ENCODE measurements at regions not wholly inside any gene's neighbourhood (a gene's known extent, or its start where the extent isn't known, plus 50 kb on each side); places are given as distances from the start of the nearest gene placed in this dataset.

DNA sequence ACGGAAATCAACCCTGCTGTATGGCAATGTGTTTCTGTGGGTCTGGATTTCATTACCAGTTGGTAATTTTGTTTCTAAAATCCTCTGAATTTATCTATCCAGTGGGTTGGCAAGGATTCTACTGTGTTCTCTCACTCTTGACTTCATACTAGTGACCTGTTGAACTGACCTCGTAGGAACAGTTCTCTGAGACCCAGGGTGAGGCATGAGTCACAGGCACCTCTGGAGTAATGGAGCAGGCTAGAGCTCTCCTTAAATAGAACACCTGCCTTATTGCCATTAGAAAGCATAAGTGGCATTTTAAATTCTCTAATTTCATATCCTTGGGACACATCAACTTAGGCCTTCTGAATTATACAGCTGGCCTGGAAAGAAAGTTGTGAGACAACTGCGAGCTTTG lies 258.3 kb upstream of the NAV3 start:
- peak; percentile 12 for DNase-seq (ENCODE audit: low read depth)

DNA sequence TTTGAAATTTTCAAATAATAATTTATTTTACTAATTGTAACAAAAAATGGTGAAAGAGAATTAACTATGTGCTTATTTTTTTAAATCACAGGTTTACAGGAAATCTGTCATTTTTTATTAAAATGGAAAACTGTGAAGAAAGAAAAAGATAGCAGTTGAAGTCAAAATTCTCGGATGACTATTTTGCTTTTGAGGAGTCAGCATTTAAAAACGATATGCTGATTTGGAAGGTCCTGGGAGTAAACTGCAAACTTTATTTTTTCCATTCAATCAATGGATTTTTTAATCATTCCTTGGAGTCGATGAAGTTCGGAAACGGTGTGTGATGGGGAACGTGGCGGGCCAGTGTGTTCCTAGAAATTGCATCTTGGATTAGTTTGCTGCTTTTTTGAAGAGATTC lies 258.9 kb upstream of the NAV3 start:
- no peak for DNase-seq (ENCODE audit: low read depth)

DNA sequence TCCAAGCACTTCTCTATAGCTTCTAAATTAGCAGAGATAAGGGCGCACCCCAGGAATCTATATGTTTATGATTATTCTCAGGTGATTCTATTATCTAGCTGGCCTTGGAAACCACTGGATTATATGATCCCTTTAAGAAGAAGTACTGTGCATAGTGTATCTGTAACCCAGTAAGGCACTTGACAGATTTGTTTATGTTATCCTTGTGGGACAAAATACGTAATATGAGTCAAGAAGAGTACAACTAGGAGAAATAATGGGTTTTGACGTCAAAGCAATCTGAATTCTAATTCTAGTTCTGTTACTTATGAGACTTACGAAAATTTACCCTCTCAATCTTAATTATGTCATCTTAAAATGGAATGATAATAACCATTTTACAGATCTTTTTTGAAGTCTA lies 259.6 kb upstream of the NAV3 start:
- no peak for DNase-seq (ENCODE audit: low read depth)

DNA sequence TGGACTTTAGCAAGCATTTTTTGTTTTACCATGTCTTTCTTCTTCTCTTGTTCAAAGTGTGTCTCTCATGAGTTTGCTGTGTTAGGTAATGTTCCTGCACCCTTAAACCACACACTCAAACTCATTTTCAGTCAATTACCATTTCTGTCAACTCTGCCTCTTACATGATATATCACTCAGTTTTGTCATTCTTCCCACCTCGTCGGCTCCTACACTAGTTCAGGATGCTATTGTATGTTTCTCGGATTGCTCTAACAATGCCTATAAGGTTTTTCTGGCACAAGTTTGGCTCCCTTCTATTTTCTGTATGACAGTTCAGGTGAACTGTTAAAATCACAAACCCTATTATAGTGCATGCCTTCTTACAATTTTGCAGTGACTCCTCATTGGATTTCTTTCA lies 260.8 kb upstream of the NAV3 start:
- no peak for DNase-seq (ENCODE audit: low read depth)

DNA sequence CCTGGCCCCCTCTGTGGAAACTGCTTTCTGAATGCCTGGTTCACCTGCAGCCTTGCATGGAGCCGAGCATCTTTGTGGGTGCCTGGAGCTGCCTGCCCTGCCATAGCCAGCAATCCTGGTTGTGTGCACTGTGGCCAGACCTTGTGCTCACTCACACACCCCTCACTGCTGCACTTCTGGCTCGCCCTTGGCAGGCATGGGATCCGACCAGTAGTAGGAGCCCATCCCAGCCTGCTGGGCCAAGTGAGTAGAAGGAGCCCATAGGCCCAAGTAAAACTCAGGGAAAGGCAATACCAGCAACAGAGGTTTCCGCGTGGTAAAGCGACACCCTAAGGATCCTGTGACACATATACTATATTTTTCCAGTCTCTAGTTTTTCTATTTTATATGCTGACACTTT lies 270.0 kb upstream of the NAV3 start:
- no peak for DNase-seq (ENCODE audit: low read depth)

DNA sequence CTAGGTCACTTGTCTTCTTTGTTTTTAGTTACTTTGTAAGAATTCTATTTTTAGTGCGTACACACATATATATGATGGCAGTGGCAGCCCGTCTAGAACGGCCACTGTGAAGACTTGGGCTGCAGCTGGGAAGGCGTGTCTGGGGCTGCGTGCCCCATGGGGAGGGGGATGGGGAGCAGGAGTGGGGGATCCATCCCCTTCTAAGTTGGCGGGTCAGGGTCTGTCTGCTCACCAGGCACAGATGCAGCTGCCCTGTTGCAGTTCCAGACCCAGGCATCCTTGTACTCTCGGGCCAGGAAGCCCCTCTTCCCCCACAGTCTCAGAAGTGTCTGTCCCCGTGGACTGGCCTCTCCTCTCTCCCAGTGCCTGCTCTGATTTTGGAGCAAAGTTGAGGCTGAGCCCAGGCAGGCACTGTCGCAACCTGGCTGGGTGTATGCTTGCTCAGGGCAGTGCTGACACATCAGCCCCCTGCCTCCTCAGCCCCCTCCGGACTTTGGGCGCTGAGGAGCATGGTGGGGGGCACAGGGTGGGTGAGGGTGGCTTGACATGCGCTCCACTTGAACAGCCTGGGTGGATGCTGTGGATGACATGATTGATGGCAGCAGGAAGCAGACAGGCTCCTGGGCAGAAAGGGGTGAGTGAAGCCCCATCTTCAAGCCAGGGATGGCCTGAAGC lies 271.2 kb upstream of the NAV3 start:
- DNase-seq (ENCODE audit: low read depth), result no peak

DNA sequence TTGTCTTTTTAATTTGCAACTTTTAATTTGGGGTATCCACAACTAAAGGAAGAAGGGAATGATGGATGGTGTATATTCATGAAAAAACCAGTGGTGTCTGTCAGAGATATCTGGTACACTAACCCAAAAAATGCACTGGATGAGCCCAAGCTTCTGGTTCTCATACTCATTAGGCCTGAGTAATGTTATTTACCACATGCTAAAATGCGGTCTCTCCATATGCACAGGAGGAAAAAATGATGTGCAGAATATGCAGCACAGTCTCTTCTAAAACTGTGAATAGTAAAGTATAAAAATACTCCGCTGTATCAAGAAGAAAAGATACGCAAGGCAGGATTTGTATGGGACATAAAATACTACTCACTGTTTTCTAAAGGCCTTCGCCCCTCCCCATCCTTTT lies 275.6 kb upstream of the NAV3 start:
- no peak for DNase-seq (ENCODE audit: low read depth)

DNA sequence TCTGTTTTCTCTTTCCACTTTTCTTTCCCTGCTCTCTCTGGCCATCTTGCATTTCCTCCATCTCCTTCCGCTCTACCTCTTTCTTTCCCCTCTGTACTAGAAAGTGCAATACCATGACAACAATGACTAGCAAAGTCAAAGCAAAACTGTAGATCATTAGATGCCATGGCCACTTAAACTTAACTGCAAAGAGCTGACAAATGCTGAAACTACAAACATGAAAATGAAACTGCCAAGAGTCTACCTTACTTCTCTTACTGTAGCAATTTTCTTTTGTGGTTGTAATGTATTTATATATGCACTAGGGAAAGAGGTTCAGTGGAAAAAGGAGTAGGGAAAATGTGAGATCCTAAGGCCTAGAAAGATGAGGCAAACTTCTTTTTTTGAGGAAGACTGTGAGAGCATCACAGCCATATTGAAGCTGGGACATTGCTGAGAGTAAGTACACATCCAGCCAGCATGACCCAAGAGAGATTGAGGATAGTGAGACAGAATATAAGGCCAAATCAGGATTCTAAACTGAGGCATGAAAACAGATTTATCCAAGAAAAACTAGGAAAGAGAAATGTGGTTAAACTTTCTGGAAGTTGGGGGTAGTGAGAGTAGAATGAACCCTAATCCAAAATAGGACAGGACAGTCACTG lies 276.6 kb upstream of the NAV3 start:
- DNase-seq (ENCODE audit: low read depth), result no peak

DNA sequence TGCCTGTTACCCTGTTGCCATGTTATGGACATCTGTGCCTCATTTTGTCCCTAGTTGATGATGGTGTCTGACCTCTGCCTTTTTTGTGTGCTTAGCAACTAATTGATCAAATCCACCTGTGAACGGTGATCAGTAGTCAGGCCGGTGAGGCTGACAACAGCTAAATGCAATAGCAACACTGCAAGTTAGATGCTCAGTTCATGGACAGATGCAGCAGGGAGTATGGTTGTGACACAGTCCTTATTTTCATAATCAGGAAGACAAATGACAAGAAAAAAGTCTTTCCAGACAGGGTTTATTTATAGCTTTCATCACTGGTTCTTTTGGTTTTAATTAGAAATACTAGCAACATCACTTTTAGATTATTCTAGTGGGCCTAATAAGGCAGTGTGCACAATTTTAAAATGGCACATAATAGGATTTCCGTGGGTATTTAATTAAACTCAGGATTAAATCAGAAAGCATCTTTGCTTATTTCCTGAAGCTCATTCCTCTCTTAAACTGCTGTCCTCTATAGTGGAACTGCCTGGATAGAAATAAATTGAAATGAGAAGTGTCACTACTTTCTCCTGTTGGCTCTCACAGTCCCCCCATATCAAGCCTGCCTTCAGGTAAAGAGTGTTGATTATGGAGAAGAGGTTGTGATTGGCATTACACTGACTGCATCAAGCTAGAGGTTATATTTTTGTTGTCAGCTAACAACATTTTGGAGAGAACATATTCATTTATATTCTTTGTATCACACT lies 281.1 kb upstream of the NAV3 start:
- no peak for DNase-seq (ENCODE audit: low read depth)

DNA sequence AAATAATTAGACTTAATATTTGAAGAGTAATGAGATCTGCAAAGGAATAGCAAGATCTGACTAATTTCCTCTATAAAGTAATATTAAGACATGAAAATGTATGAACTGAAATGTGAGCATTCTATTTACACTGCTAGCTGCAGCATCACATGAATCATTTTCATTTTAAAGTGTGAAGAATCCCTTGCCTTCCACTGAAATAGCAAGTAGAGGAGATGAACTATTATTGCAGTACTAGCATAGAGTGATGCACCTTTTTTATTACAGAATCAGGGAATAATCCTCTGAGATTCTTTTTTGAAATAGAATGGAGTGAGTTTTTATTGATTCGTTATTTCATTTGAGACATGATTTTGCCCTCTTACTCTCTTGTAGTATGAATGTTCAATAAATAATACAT lies 281.9 kb upstream of the NAV3 start:
- no peak for DNase-seq (ENCODE audit: low read depth)

DNA sequence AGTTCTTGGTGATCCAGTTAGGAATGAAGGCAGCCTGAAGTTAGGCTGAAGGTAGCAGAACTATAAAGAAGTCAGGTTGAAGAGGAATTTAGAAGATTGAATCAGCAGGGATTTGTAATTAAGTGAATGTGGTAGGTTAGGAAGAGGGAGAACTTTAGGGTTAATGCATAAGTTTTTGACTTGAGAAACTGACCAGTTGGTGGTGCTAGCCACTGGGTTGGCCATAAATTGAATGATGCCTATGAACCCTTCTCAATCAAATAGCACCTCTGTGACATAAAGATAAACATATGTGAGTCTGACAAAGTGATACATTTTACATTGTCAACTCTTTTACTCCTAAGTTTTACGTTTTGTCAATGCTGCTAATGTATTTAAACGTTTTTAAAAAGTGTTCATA lies 290.6 kb upstream of the NAV3 start:
- no peak for DNase-seq (ENCODE audit: low read depth)

DNA sequence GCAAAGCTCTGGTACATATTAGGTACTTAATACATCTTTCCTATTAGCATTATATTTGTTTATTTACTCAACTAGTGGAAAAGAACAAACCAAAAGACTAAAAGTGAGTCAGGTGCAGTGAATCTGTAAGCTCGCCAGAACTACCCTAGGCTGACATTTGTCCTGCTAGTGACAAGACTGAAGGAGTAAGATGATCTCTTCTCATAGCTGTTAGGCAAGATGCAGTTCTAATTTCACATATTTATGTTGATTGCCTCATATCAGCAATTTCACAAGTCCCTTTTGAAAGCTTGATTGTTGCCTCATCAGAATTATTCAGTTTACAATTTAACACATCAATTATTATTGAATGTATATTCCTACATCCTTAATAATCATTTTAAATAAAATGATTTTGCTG lies 293.0 kb upstream of the NAV3 start:
- no peak for DNase-seq (ENCODE audit: low read depth)

DNA sequence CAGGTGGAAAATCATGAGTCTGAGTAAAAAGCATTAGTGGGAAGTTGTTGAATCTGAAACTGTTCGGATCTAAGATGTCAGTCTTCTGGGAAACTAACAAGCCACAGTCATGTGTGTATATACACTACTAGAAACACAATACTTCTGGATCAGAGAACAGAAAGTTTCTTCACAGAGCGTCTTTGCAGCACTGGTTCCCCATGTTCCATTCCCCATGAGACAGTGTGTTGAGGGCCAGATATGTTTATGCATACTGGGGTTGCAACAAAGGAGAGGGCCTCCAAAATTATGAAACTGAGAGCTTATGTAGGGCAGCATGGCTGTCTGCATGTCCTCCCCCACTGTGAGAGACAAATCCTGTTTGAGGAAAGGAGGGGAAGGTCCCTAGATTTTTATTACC lies 295.0 kb upstream of the NAV3 start:
- DNase-seq (ENCODE audit: low read depth), result no peak

DNA sequence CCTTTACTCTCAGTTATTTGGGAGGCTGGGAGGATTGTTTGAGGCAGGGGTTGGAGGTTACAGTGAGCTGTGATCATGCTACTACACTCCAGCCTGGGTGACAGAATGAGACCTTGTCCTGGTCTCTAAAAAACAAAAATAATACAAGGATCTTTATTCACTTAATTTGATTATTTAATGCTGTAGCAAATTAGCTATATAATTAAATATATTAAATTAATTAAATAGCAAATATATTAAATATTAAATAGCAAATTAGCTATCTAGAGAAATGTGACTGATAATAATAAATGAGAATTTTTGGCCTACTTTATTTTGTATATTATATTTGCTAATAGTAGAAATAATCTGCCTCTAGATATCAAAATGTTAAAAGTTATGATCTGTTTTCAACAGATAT lies 298.8 kb upstream of the NAV3 start:
- DNase-seq (ENCODE audit: low read depth), result no peak

DNA sequence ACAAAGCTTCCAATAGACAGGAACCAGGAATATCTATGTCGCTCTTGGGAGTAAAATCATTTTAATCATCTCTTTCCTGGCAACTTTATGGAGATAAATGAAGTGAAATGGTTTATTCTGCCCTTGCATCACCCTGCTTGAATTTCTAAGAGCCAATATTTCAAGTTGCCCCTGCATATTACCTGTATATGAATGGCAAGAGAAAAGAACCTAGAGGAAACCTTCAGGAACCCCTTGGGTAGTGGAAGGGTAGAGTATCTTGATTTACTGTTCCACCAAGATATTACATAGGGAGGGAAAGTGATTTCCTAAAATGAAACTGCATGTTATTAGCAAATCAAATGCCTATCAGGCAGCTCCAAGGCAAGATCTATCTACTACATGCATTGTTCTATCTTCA lies 308.4 kb upstream of the NAV3 start:
- no peak for DNase-seq (ENCODE audit: low read depth)

DNA sequence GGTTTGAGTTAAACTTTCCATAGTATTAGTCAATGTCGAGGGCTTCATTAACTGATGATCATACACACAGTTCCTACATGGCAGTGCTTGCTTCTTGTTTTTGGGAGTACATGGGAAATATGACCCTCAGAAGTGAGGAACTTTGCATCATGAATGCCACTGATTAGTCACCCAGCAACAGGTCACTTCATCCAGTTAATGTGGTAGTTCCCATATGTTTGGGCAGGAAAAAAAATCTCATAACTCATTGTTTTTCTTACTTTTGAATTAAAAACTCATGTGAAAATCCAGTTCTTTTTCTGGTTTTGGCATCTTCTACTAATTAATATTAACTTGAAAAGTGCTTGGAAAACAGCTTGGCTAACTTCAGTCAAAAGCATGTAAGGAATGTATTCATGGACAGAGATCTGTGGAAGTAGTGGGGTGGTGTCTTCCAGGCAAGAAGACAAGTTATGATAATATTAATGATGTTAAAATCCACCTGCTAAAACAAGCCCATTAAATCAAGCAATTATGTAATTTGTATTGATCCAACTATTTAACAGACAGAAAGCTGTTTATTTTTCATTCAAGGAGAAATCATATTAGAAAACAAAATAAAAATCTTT lies 309.1 kb upstream of the NAV3 start:
- DNase-seq (ENCODE audit: low read depth), result no peak

DNA sequence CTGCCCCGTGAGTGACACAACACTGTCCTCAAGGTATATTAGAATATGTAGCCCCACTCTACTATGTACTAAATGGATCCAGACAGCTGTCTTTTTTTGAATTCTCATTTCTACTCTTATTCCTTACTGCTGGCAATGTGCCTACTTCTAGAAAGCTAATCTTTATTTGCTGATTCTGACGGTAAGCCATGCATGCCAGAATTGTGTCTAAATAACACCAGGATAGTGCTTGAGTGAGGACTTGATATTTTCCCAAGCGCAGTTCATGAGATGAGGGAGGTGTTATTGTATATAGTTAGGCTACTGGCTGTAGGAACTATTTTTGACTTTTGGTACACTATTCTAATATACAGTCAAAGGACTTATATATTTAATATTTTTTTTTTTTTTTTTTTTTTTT lies 316.2 kb upstream of the NAV3 start:
- no peak for DNase-seq (ENCODE audit: low read depth)

DNA sequence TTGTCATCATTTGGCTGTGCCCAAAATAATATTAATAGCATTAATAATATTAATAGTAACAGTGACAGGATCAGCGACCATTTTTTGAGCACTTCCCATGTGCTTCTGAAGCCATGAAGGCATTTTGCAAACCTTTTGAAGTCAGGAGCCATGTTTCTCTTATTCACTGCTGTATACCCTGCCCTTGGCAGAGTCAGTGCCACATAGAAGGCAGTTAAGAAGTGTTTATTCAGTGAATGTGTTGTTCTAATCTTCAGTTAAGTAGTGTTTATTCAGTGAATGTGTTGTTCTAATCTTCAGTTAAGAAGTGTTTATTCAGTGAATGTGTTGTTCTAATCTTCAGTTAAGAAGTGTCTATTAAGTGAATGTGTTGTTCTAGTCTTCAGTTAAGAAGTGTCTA lies 319.7 kb upstream of the NAV3 start:
- no peak for DNase-seq (ENCODE audit: low read depth)

DNA sequence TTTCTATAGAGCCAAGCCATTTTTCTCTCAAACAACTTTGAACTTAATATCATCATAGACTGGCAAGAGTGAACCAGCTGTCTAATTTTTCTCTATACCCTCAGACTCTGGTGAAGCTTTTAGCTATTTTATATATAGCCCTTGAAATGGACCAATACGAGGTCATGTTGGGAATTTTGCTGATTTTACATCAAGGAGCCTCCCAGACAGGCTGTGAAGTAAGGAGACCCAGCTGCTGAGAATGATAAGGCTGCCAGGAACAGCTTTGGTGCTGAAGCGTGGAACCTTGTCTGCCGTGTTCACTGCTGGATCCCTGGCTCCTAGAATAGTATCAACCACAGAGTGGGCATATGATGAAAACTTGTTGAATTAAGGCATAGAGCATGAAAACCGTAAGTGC lies 326.2 kb upstream of the NAV3 start:
- no peak for DNase-seq (ENCODE audit: low read depth)

DNA sequence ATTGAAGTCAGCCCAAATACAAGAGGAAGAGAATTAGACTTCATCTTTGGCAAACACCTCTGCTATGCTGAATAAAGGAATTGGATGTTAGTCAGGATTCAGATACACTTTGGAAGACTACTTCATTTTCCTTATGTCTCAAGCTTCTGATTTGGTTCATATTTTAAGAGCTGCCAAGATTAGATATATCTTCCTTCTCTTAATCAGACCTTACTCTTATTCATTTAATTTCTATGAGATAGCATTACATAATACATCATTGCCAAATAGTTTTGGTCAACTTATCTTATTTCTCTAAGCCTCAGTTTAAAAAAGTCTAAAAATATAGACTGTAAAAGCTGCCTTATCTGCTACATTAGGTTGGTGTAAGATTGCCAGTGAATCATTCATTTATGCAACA lies 330.6 kb upstream of the NAV3 start:
- no peak for DNase-seq (ENCODE audit: low read depth)

DNA sequence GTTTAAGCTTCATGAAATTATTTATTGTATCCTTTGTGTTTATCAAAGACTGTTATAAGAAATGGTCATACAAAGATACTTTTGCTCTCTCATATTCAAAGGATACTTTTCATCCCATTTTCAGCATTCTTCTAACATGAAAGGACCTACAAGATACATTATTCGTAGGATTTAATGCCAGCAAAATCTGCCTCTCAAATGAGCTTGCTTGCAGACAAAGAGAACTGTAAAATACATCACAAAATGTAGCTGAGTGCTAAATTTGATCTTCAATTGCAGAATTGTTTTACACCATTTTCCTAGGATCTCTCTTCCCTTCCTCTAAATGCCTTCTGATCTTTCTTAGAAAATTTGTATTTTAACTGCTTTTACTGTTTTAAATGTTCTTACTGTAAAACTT lies 333.0 kb upstream of the NAV3 start:
- no peak for DNase-seq (ENCODE audit: low read depth)

DNA sequence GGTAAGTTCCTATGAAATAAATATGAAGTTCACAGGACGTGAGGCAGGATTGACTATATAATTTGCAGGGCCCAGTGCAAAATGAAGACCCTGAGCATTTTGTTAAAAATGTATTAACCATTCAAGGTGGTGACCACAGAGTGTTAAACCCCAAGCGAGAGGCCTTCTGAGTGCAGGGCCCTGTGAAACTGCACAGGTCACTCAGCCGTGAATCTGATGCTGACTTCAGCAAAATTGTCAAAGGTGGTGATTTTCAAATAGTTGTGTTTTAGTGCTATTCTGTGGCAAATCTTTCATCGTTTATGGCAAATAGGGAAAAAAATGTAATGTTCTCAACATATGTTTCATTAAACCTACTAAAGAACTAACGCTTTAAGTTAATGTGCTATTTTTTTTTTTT lies 334.0 kb upstream of the NAV3 start:
- no peak for DNase-seq (ENCODE audit: low read depth)

DNA sequence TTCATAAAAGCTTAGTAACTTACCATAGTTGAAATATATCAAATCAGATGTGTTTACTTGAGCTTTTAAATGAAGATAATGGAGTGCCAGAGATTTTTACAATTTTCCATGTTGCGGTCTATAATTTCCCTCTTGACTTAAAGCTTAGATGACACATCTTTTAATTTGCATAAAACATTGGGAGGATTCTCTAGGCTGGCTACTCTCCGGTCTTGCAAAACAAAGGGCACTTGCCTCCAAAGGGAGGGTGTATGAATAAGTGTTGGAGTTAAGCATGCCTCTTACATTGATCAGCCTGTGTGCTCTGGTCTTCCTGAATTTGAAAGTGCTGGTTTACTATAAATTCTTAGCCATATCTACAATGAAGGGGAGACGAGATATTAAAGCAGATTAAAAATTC lies 336.4 kb upstream of the NAV3 start:
- peak; percentile 15 for DNase-seq (ENCODE audit: low read depth)
